Erythroblast (primary cell): ENCODE measurements at regions not wholly inside any gene's neighbourhood (a gene's known extent, or its start where the extent isn't known, plus 50 kb on each side); places are given as distances from the start of the nearest gene placed in this dataset.

Experiments used
- GATA1 ChIP-seq: IDR thresholded peaks from 2 replicates; pipeline ENCODE4 v1.6.1; 2011; ENCODE audit warnings: low read depth, mild to moderate bottlenecking, control low read depth, low read length, moderate library complexity
- POLR2A ChIP-seq: IDR thresholded peaks from 2 replicates; pipeline ENCODE4 v1.6.1; 2011; ENCODE audit warnings: mild to moderate bottlenecking, low read length

- TF ChIP-seq POLR2A: no peak
- no peak for TF ChIP-seq GATA1
These were observed 179.9 kb upstream of the SERP2 start for GRCh38 chr13:44193731-44194130.
